Peyer's patch (tissue), 4 donors: ENCODE measurements at regions not wholly inside any gene's neighbourhood (a gene's known extent, or its start where the extent isn't known, plus 50 kb on each side); places are given as distances from the start of the nearest gene placed in this dataset.
"Not testable (repeated sequence)": the region's sequence is repeated elsewhere in the genome, so short reads cannot be mapped to it uniquely, and the experiment has no call there.

Source experiments
- DNase-seq, 3 donors: peaks; one replicate each; pipeline ENCODE4 v3.0.0-alpha.2; 2017 to 2019
- H3K27ac ChIP-seq, 4 donors: fragments of 200-600 bp; sonication (generic); one replicate each; pipeline ENCODE4 v1.5.1; 2016 to 2019
- H3K27me3 ChIP-seq, 2 donors: fragments of 200-600 bp; sonication (generic); one replicate each; pipeline ENCODE4 v1.5.1; 2019
- H3K36me3 ChIP-seq, 3 donors: fragments of 200-600 bp; sonication (generic); one replicate each; pipeline ENCODE4 v1.5.1; 2016 to 2019
- H3K4me1 ChIP-seq, 4 donors: fragments of 200-600 bp; sonication (generic); one replicate each; pipeline ENCODE4 v1.5.1; 2016 to 2019
- H3K4me3 ChIP-seq, 4 donors: fragments of 200-600 bp; sonication (generic); 1 replicate in 3 of 4; 2 replicates in 1 of 4; pipeline ENCODE4 v1.5.1; 2016 to 2019; ENCODE audit warnings: mild to moderate bottlenecking in 1 of 4
- H3K9me3 ChIP-seq, 4 donors: fragments of 200-600 bp; sonication (generic); one replicate each; pipeline ENCODE4 v1.5.1; 2016 to 2019; ENCODE audit warnings: mild to moderate bottlenecking in 1 of 4
- CTCF ChIP-seq, 6 experiments: fragments of 450-650 bp in 4 of 6; fragments of 200-600 bp in 2 of 6; sonication (generic) in 1 of 6; IDR thresholded peaks; one replicate each; pipeline ENCODE4 v1.5.1; 2017 to 2019; ENCODE audit warnings: antibody characterized with exemption in 6 of 6, mild to moderate bottlenecking in 3 of 6, moderate library complexity in 1 of 6
- POLR2A ChIP-seq, 2 donors: fragments of 450-650 bp; IDR thresholded peaks; one replicate each; pipeline ENCODE4 v1.5.1; 2017; ENCODE audit warnings: antibody characterized with exemption in 2 of 2, mild to moderate bottlenecking in 2 of 2, moderate library complexity in 2 of 2

DNA sequence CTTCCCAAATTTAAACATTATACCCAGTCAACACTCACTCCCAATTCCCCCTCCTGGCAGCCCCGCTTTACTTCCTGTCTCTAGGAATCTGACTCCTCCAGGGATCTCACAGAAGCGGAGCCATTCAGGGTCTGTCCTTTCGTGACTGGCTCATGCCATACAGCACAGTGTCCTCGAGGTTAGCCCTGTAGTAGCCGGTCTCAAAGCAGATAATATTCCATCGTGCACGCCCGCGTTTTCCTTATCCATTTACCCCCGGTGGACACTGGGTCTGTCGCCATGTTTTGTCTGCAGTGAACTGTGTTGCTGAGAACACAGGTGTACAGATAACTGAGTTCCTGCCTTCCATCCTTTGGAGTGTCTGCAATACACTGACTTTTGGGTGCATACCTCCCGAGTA is 95.3 kb downstream of the TTLL2 start:
- TF ChIP-seq POLR2A (IDR thresholded peaks at IDR 0.05) (no peak), CTCF (IDR thresholded peaks at IDR 0.05) (no peak)
- Histone ChIP-seq H3K36me3 (no peaks in the 10 kb centered on the region), H3K27me3 (no peaks in the 10 kb centered on the region), H3K27ac (peak overlapping the region in 3 of 4 donors; percentile 81 to 95 (median 90)), H3K4me3 (no peak overlapping the region), H3K4me1 (no peaks in the 10 kb centered on the region), H3K9me3 (no peaks in the 10 kb centered on the region)
- DNase-seq = no peak

GRCh38 chr6:167420858-167421766 is 96.2 kb downstream of the TTLL2 start:
- Histone ChIP-seq H3K9me3 (no peaks in the 10 kb centered on the region), H3K4me3 (peak overlapping the region in 2 of 4 donors; percentile 33 to 40), H3K4me1 (peaks cover 0 to 4% (median 0%) of the 10 kb centered on the region in 4 donors), H3K27me3 (no peaks in the 10 kb centered on the region), H3K27ac (peak overlapping the region in 3 of 4 donors; percentile 81 to 95 (median 90)), H3K36me3 (no peaks in the 10 kb centered on the region)
- TF ChIP-seq CTCF (IDR thresholded peaks at IDR 0.05) (no peak), POLR2A (IDR thresholded peaks at IDR 0.05) (peak; percentile 93 to 95)
- DNase-seq = peak in 2 of 3 donors; percentile 93 to 97

DNA sequence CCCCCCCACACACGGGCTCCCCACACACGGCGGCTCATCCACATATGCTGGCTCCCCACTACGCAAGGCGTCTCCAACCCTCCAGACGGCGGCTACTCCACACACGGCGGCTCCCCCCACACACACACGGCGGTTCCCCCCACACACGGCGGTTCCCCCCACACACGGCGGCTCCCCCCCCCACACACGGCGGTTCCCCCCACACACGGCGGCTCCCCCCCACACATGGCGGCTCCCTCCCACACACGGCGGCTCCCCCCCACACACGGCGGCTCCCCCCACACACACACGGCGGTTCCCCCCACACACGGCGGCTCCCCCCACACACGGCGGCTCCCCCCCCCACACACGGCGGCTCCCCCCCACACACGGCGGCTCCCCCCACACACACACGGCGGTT is 97.1 kb downstream of the TTLL2 start:
- not testable (repeated sequence) for H3K27me3 ChIP-seq, H3K36me3 ChIP-seq, H3K4me3 ChIP-seq, H3K9me3 ChIP-seq, H3K4me1 ChIP-seq, DNase-seq
- H3K27ac ChIP-seq = peak overlapping the region in 2 of 4 donors; percentile 90 to 95

- peaks cover 0 to 4% (median 0%) of the 10 kb centered on the region in 4 donors for H3K4me1 ChIP-seq
- H3K27ac ChIP-seq = no peak overlapping the region
- no peaks in the 10 kb centered on the region for H3K9me3 ChIP-seq
- TF ChIP-seq CTCF (IDR thresholded peaks at IDR 0.05) (no peak), POLR2A (IDR thresholded peaks at IDR 0.05) (no peak)
- no peak overlapping the region for H3K4me3 ChIP-seq
- no peak for DNase-seq
- H3K27me3 ChIP-seq = no peaks in the 10 kb centered on the region
- no peaks in the 10 kb centered on the region for H3K36me3 ChIP-seq
These were observed 98.0 kb downstream of the TTLL2 start for GRCh38 chr6:167422934-167423333.

GRCh38 chr6:167424060-167424673 is 99.3 kb downstream of the TTLL2 start:
- Histone ChIP-seq H3K27me3 (no peaks in the 10 kb centered on the region), H3K4me3 (no peak overlapping the region), H3K4me1 (peaks cover 0 to 4% (median 0%) of the 10 kb centered on the region in 4 donors), H3K9me3 (no peaks in the 10 kb centered on the region), H3K36me3 (no peaks in the 10 kb centered on the region), H3K27ac (peak overlapping the region in 1 of 4 donors; percentile 22)
- TF ChIP-seq POLR2A (IDR thresholded peaks at IDR 0.05) = peak in 1 of 2 donors; percentile 31
- no peak for TF ChIP-seq CTCF (IDR thresholded peaks at IDR 0.05)
- DNase-seq = peak in 1 of 3 donors; percentile 66

GRCh38 chr6:167424700-167425099 is 99.8 kb downstream of the TTLL2 start:
- Histone ChIP-seq H3K36me3 (no peaks in the 10 kb centered on the region), H3K27me3 (no peaks in the 10 kb centered on the region), H3K9me3 (no peaks in the 10 kb centered on the region), H3K4me1 (peaks cover 0 to 4% (median 0%) of the 10 kb centered on the region in 4 donors), H3K27ac (no peak overlapping the region), H3K4me3 (no peak overlapping the region)
- DNase-seq = no peak
- TF ChIP-seq CTCF (IDR thresholded peaks at IDR 0.05) (no peak), POLR2A (IDR thresholded peaks at IDR 0.05) (no peak)
